GM21515 (cell line): ENCODE measurements at regions not wholly inside any gene's neighbourhood (a gene's known extent, or its start where the extent isn't known, plus 50 kb on each side); places are given as distances from the start of the nearest gene placed in this dataset.
A peak's percentile ranks its signal among the peaks of the same experiment; 100 is the strongest.

Source experiments
- ATAC-seq: cut with Tn5 transposase; IDR thresholded peaks from one replicate; pipeline ENCODE4 v1.9.1; 2021; ENCODE audit not compliant: unreplicated experiment

DNA sequence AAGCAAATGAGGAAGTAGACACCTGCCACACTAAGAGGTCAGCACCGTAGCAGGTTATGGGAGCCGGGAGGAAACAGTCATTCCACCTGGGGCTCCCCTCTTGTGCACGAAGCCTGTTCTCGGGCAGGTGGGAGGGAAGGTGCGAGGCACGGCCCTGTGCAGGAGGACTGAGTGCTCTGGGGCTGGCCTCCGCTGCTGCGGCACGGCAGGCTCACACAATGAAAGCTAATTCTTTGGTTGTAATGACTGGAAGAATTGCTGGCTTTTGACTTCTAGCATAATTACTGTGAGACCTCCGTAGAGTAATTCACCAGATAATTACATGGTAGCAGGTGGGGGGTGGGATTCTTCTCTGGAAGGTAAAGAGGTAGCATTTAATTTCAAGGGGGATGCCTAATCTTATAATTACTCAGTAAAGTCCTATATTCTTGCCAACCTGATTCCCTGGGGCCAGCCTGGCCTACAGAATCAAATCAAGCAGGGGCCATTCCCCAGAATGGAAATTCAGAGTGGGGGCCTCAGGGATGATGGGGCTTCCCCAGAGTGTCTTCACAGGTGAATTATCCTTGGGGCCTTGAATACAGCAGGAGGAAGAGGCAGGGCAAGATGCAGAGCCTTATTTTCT lies 129.1 kb downstream of the TPRA1 start:
- no peak for ATAC-seq

DNA sequence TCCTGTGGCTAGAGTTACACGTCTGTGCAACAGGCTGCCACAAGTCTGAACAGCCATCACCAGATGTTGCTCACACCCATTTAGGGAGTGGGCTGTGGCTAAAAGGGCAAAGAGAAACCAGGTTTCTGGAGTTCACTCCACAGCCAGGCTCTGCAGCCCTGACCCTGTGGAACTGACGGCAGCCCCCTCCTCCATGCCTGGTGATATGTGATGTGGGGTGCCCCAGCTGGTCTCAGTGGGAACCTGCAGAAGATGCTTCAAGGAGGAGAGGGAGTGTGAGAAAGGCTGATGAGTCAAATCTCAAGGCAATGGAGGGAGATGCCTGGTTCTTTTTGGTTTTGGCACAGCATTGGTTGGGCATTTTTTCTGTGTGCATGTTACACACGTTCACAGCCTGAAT lies 130.6 kb downstream of the TPRA1 start:
- no peak for ATAC-seq

DNA sequence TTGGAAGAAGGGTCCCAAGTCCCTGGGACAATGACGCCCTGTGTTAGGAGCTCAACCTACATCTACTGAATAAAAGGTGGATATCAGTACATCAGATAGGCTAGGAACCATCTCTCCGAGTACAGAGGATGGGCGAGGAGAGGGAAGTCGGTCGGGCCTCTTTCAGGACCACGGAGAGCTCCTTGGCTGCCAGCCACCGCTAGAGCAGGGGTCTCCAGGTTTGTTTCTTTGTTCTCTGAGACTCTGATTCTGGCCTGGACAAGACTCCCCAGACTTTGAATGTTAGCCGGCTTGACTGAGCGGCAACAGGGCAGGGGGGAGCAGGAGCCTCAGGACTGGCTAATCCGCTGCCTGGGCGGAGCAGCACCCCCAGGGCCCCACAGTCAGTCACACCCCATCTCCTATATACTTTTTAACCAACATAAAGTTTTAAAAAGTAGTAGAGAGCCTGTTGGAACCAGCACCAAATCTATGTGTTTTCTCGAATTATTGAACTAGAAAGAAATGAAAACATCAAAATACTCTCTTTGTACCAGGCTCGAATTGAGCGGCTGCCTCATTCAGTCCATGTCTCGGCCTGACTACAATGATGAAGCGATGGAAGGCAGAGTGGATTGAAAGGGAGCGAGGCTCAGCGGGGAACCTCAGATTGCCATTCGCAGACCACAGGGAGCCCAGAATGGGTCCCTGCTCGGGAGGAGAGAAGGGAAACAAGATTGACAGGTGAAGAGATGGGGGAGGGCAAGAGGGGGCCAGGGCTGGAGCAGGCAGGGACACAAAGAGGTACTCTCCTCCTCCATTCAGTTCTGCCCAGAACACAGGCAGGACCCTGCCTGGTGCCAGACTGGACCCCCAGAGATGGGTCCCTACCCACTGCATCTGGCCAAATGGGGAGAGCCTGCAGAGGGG lies 131.6 kb downstream of the TPRA1 start:
- ATAC-seq = no peak

DNA sequence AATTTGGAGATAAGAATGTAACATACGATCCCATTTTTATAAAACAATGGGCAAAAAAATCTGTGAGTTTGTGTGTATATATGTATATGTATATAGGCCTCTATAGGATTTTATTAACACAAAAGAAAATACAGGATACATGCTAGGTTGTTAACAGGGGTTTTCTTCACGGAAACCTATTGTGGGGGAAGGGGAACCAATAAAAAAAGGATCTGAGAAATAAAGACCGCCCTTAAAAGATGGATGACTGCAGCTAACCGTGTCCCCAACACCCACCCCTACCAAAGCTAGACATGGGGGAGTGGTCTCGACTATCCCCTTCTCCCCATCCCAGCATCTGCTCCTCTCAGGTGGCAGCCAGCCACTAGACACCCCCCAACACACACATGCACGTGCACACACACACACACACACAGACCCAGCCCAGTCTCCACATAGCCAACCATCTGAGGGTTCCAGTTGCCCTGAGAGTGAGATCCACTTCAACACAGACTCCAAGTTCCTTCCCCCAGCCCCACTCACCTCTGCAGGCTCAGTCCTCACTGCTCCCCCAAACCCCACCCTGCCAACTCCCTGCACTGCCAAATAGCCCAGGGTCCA lies 132.9 kb downstream of the TPRA1 start:
- no peak for ATAC-seq

DNA sequence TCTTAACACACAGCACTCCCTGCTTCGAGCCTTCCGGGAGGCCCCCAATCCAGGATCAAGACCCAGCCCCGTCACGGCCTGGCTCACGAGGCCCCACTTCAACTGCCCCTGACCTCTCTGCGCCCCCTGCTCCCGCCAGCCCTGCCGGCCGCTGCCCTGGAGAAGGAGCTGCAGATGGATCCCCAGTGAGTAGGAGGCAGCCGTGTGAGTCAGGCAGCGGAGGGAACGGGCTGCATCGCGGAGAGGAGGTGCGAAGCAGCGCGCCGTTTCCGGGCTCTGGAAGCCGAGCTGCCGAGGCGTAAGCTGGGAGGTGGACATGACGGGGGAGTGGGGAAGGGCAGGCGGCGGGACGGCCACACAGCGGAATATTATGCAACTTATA lies 133.4 kb downstream of the TPRA1 start:
- no peak for ATAC-seq

DNA sequence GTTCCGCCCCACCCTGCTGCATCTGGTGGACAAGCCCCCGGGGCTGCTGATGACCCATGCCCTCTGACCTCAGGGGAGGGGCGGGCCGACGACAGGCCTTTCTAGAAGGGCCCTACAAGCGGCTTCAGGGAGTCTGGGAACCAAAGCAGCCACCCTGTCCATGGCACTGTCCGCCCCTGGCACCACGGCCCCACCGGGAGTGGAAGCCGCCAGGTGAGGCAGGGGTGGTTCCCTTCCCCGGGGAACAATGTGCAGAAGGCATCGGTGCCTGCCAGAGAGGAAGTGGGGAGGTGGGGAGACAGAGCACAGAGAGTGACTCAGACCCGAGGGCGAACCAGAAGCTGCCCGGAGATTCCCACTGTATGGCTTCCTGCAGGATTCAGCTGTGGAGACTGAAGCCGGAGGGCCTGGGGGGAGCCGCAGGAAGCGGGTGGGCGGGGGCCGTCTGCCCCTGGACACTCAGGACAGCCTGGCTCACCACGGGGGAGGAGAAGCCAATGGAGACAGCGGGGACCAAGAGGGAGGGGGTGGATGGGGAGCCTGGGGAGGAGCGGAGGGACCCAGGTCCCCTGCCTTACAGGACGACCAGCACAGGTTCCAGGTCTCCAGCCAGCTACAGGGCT lies 134.0 kb downstream of the TPRA1 start:
- ATAC-seq = no peak

DNA sequence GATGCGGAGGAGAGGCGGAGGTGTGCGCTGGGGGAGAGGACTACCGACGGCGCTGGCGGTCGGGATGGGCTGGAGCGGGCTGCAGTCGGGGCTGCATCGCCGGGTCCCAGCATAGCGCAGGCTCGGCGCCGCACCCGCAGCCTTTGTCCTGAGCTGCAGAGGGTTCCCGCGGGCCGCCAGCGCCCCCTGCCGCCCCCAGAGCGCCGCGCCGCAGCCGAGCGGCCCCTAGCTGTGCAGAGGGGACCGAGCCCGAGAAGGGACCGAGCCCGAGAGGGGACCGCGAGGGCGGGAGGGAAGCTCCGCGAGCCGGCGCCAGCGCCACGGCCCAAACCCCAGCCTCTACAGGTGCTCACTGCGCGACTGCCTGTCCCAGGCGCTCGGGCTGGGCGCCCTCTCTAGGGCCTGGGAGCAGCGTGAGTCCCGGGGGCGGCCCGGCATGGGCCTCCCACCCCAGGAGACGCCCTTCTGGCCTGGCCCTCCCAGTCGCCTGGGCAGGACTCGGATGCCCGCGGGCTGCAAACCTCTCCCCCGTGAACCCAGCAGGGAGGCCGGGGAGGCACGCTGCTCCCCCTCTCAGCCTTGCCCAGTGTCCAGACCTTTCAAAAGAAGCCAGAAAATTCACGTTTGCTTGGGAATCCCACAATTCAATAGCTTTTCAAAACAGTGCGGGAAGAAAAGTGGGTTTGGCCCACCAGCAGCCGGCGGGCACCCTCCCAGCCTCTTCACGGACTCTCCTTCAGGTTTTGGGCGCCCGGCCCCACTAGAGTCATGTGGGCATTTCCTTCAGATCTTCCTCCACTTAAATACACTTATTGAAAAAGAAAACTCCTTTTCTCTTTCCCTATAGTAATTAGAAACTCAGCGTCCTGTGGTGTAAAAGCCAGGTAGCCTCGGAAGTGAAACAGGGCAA lies 134.7 kb downstream of the TPRA1 start:
- peak; percentile 72 for ATAC-seq

DNA sequence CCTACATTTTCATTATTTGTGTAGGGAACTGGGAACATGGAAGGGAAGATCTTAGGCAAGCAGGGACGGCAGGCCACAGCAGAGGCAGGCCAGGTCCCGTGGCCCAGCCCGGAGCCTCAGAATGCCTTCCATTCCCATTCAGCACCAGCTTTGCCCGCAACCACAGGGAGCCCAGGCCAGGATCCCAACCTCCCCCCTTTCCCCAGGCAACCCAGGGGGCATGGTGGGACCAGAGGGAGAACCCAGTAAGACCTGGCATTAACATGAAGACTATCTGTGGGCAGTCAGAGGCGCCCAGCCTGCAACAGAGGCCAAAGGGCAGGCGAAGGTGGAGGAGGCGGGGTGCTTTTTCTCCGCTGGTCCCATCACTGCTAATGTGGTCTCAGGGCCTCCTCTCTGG lies 135.6 kb downstream of the TPRA1 start:
- no peak for ATAC-seq

DNA sequence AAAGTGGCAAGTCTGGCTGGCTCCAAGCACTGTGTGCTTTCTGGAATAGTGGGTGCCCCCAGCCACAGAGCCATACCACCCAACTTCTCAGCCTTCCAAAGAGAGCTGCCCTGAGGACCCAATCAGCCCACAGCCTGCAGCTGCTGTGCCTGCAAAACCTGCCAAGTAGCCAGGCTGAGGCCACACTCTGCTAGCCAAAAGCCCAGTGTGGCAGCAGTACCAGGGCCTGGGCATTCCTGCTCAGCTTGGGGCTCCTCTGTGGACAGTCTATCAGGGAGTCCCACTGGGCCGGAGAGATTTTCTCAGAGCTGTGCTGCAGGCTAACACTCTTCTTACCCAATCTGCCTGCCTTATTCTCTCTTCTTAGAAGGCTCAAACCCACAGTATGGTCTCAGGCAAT lies 136.5 kb downstream of the TPRA1 start:
- ATAC-seq = no peak

DNA sequence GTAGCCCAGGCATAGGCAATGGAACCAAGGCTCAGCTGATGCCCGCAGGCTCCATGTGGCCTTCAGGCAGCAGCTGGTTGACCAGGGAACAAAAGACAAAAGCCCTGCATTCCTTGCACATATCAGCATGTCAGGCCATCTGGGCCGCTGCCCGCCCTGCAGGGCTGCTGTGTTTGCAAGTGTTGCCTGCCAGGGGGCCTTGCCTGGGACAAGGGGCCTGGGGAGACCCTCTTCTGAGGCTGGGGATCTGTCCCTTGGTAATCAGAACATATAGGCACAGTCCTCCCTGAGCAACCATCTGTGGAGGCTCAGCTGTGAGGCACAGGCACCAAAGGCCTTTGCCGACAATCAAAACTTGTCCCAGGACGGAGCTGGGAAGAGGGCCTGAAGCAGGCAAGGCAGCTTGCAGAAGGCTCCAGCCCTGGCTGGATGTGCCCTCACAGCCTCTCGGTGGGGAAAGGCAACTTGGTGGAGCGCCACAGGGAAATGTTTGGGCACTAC lies 138.2 kb downstream of the TPRA1 start:
- no peak for ATAC-seq

DNA sequence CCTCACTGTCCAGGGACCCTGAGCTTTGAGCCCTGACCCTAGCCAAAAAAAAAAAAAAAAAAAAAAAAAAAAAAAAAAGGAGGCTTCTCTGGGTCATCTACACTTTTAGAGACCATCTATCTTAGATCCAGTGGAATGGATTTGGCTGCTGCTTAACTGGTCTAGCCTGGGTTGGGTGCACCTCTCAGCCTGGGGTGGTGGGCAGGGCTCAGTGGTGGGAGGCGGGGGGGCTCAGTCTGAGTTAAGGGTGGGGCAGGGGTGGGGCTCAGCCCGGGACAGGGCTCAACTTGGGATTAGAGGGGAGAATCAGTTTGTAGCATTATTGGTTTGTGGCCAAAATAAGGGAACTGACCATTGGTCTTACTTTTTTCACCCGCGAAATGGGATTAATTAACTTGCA lies 139.2 kb downstream of the TPRA1 start:
- no peak for ATAC-seq

DNA sequence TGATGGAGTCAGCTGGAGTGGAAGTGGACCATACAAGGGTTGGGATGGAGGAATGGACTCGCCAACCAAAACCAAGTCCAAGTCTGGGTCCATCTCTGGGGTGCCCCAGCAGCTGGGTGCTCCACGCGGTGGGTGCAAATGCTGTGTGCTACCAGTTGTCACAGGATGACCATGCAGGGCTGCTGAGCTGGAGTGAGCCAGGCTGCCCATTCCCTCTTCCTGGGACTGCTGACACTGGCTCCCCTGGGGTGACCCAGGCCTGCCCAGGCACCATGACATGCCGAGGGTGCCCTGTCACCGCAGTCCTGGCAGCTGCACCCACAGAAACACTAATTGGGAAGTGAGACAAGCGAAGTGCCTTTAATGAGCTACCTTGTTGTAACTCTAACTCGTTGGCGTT lies 140.2 kb downstream of the TPRA1 start:
- no peak for ATAC-seq

DNA sequence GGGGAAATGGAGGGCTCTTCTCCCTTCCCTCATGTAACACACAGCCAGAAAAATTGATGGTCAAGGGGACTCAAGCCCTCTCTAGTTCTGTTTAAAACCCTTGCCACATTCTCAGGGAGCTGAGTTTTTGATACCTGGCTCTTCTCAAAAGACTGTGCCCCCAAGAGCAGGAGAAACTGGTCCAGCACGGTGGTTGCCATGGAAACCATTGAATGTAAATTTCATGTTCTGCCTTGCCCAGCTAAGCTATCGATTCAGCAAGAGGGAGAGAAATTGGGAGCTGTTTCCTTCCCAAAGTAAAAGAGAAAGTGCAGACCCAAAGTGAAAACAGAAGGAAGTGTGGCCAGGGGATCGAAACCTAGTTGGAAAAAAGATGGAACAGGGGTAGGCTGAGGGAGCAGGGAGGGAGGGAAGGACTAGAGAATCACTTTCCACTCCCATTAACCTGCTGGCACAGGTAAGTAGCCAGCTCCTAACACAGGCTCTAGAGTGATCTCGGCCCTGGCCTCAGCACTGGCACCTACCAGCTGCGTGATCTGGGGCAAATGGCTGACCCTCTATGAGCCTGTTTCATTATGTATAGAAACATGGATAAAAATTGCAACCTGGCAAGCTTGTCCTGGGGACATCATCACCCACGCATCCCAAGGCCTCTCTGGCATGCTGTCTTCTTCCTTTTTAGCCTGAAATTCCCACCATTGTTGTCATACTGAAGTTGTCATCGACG lies 140.9 kb downstream of the TPRA1 start:
- no peak for ATAC-seq

DNA sequence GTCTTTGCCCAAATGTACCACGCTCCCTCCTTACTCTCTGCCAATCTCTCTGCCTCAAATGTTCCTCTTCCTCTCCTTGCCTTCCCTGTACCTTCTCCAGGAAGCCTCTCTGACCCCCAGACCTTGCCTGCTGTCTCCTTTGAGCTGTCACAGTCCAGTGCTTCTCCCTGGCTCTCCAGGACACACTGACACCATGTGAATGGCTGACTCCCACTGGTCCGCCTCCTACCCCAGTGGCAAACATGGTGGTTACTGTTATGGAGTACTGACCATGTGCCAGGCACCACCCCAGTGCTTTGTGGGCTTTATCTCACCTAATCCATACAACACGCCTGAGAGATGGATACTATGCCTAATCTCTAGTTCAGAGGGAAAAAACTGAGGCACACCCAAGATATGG lies 141.9 kb downstream of the TPRA1 start:
- no peak for ATAC-seq

DNA sequence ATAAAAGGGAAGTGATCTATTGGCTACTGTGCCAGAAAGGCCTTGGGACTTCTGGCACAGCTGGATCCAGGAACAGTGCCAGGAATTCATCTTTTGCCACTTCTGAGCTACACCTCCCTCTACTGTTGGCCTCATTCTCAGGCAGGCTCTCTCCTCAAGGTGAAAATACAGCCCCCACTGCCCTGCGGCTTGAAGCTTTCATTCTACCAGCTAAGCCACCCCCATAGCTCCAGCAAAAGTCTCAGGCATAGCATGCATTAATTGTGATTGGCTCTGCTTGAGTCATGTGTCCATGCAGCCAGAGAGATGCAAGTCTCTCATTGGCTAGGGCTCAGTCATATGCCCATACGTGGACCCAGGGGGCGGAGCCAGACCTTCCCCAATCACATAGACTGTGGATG lies 142.4 kb downstream of the TPRA1 start:
- ATAC-seq = no peak

DNA sequence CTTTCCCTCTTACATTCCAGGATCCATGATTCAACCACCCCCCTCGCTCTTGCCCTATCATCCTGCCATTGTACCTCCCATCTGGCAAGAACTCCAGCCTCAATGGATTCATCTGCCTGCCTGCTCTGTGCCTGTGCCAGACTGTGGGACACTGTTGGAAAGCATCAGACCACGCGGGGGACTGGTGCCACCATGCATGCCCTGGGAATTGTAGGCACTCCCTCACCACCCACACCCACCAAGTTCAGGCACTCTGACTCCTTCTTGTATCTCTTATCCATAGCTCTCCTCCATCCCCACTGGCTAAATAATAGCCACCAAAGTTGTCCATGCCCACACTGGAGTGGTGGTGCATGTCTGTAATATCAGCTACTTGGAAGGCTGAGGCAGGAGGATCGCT lies 143.8 kb downstream of the TPRA1 start:
- ATAC-seq = no peak

DNA sequence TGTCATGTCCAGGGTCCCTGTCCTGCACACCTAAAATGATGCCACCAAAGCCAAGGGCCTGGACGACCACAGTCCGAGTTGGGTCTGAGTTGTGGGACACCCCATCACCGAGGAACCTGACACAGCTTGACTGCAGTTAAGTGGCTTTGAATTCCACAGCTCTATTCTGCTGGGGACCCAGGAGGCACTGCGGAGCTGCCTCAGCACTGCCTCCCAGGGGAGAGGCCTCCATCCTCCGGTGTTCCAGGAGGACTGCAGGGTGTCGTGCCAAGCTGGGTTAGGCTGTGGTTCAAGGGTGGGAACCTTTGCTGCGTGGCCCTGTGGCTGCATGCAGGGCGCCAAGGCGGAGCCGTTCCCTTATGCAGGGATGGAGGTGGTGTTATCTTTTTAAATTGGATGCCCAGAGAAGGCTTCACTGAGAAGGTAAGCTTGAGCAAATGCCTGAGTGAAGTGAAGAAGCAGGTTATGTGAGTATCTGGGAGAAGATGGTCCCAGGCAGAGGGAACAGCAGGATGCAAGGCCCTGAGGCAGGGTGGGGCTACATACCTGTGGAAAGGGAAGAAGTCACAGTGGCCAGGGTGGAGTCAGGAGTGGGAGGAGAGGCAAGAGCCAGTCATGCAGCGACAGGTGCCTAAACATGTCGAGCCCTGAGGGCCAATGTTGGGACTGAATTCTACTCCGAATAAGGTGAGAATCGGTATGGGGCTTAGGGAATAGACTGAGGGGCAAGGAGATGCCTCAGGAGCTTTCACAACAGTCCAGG lies 144.8 kb downstream of the TPRA1 start:
- no peak for ATAC-seq

DNA sequence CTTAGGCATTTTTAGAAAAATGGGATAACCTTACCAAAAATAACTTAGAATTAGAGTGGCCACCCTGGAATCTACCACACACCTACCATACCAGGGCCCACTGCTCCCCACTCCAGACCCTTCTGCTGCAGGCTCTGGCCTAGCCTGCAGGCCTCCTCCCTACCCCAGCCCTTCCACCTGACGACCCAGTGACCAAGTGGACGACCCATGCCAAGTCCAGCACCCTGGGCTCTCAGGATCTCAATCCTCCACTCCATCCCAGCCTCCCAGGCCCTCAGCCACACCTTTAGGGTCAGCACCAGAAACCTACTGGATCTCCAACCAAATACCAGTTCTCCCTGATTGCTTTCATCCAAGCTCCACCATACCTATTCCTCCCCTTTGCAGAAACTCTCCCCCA lies 145.8 kb downstream of the TPRA1 start:
- no peak for ATAC-seq
